Liver (tissue), 7 donors: ENCODE measurements at regions not wholly inside any gene's neighbourhood (a gene's known extent, or its start where the extent isn't known, plus 50 kb on each side); places are given as distances from the start of the nearest gene placed in this dataset.

Experiments used
- DNase-seq: peaks from one replicate; pipeline ENCODE4 v3.0.0-alpha.2; 2017; ENCODE audit warnings: low spot score
- H3K27ac ChIP-seq, 2 donors: one replicate each; pipeline ENCODE4 v1.7.0; 2013; ENCODE audit warnings: inconsistent platforms in 2 of 2, low read length in 2 of 2, control low read depth in 1 of 2, low read depth in 1 of 2, mild to moderate bottlenecking in 1 of 2
- H3K27me3 ChIP-seq, 4 donors: one replicate each; pipeline versions ENCODE4 v1.6.1 to v1.7.0; 2013; ENCODE audit warnings: low read length in 3 of 4, inconsistent platforms in 1 of 4, mild to moderate bottlenecking in 1 of 4, moderate library complexity in 1 of 4; ENCODE audit not compliant: control insufficient read depth in 4 of 4, insufficient read depth in 4 of 4
- H3K36me3 ChIP-seq, 4 donors: one replicate each; pipeline versions ENCODE4 v1.6.1 to v1.7.0; 2013; ENCODE audit warnings: low read length in 3 of 4, mild to moderate bottlenecking in 3 of 4, low read depth in 1 of 4, moderate library complexity in 1 of 4; ENCODE audit not compliant: control insufficient read depth in 4 of 4, insufficient read depth in 3 of 4
- H3K4me1 ChIP-seq, 4 donors: one replicate each; pipeline versions ENCODE4 v1.6.1 to v1.7.0; 2013; ENCODE audit warnings: low read length in 3 of 4, mild to moderate bottlenecking in 3 of 4, moderate library complexity in 1 of 4; ENCODE audit not compliant: control insufficient read depth in 4 of 4, insufficient read depth in 4 of 4
- H3K4me3 ChIP-seq, 3 donors: one replicate each; pipeline versions ENCODE4 v1.6.1 to v1.7.0; 2013; ENCODE audit warnings: low read length in 3 of 3, control low read depth in 1 of 3, low read depth in 1 of 3, mild to moderate bottlenecking in 1 of 3
- H3K9ac ChIP-seq, 2 donors: one replicate each; pipeline ENCODE4 v1.7.0; 2013; ENCODE audit warnings: low read length in 2 of 2, mild to moderate bottlenecking in 2 of 2, moderate library complexity in 2 of 2, control low read depth in 1 of 2, low read depth in 1 of 2
- H3K9me3 ChIP-seq, 4 donors: one replicate each; pipeline versions ENCODE4 v1.6.1 to v1.7.0; 2013; ENCODE audit warnings: low read length in 3 of 4; ENCODE audit not compliant: control insufficient read depth in 4 of 4
- CTCF ChIP-seq: fragments of 150-350 bp; IDR thresholded peaks from 2 replicates; pipeline ENCODE4 v1.5.1; 2017; ENCODE audit warnings: improper control_type of control experiment, low read depth, low read length; ENCODE audit not compliant: missing input control
- EGR1 ChIP-seq, 2 donors: IDR thresholded peaks; 2 replicates each; pipeline ENCODE4 v1.6.1; 2016 to 2018; ENCODE audit warnings: antibody characterized with exemption in 2 of 2, low read depth in 2 of 2
- FOXA1 ChIP-seq: IDR thresholded peaks from 2 replicates; pipeline ENCODE4 v1.6.1; 2016; ENCODE audit warnings: antibody characterized with exemption
- FOXA2 ChIP-seq: IDR thresholded peaks from 2 replicates; pipeline ENCODE4 v1.6.1; 2016; ENCODE audit warnings: antibody characterized with exemption
- GABPA ChIP-seq, 2 donors: IDR thresholded peaks in 1 of 2; conservative IDR thresholded peaks in 1 of 2; 2 replicates each; pipeline ENCODE4 v1.6.1; 2016; ENCODE audit warnings: antibody characterized with exemption in 2 of 2, mild to moderate bottlenecking in 1 of 2, moderate library complexity in 1 of 2
- HNF4G ChIP-seq: IDR thresholded peaks from 2 replicates; pipeline ENCODE4 v1.6.1; 2016; ENCODE audit warnings: antibody characterized with exemption
- MAX ChIP-seq: IDR thresholded peaks from 2 replicates; pipeline ENCODE4 v1.6.1; 2016; ENCODE audit warnings: antibody characterized with exemption
- NR2F2 ChIP-seq: IDR thresholded peaks from 2 replicates; pipeline ENCODE4 v1.6.1; 2016; ENCODE audit warnings: antibody characterized with exemption
- RAD21 ChIP-seq, 2 donors: IDR thresholded peaks; 2 replicates each; pipeline ENCODE4 v1.6.1; 2016; ENCODE audit warnings: antibody characterized with exemption in 2 of 2, mild to moderate bottlenecking in 2 of 2
- REST ChIP-seq: IDR thresholded peaks from 2 replicates; pipeline ENCODE4 v1.6.1; 2016; ENCODE audit warnings: antibody characterized with exemption, mild to moderate bottlenecking
- ZBTB33 ChIP-seq: IDR thresholded peaks from 2 replicates; pipeline ENCODE4 v1.6.1; 2016; ENCODE audit warnings: antibody characterized with exemption
- donor health status: healthy.
- donor health status: healthy.
- donor health status: healthy.
- donor health status: healthy.

- TF ChIP-seq EGR1 (IDR thresholded peaks at IDR 0.05; ENCODE audit: low read depth in 2 of 2) (no peak), CTCF (no peak), FOXA1 (no peak), RAD21 (IDR thresholded peaks at IDR 0.05) (no peak), NR2F2 (no peak)
Observed at GRCh38 chr5:89289604-89290003, 406.6 kb upstream of the MEF2C start (continued).

GRCh38 chr5:89287964-89288363, 405.0 kb upstream of the MEF2C start:
- Histone ChIP-seq H3K4me1 (no peaks in the 10 kb centered on the region), H3K27ac (no peak overlapping the region), H3K27me3 (peaks cover 0 to 3% (median 0%) of the 10 kb centered on the region in 4 donors), H3K36me3 (no peaks in the 10 kb centered on the region), H3K4me3 (no peak overlapping the region), H3K9ac (no peak overlapping the region), H3K9me3 (no peaks in the 10 kb centered on the region)
- DNase-seq = no peak
- no peak for TF ChIP-seq HNF4G
- no peak for TF ChIP-seq CTCF
- TF ChIP-seq FOXA2 = no peak
- TF ChIP-seq NR2F2 = no peak
- TF ChIP-seq REST = no peak
- TF ChIP-seq EGR1 (IDR thresholded peaks at IDR 0.05; ENCODE audit: low read depth in 2 of 2) = no peak
- TF ChIP-seq MAX = no peak
- no peak for TF ChIP-seq RAD21 (IDR thresholded peaks at IDR 0.05)
- no peak for TF ChIP-seq FOXA1
- TF ChIP-seq GABPA (IDR thresholded peaks at IDR 0.05 in 1 of 2, conservative IDR thresholded peaks at IDR 0.05 in 1 of 2) = no peak
- TF ChIP-seq ZBTB33 = no peak
